ENCODE measurements at regions not wholly inside any gene's neighbourhood (a gene's known extent, or its start where the extent isn't known, plus 50 kb on each side); places are given as distances from the start of the nearest gene placed in this dataset.
A peak's percentile ranks its signal among the peaks of the same experiment; 100 is the strongest.

GRCh38 chr20:24764027-24764793, 184.9 kb upstream of the CST7 start:
- DNase-seq = no peak

GRCh38 chr20:24764794-24765202, 184.3 kb upstream of the CST7 start:
- no peak for DNase-seq

GRCh38 chr20:24765316-24766142, 183.5 kb upstream of the CST7 start:
- DNase-seq = no peak

- no peak for DNase-seq
Measured at GRCh38 chr20:24766143-24766527, 182.9 kb upstream of the CST7 start.

- no peak for DNase-seq
Measured at GRCh38 chr20:24766826-24767622, 182.0 kb upstream of the CST7 start.

GRCh38 chr20:24767623-24768100, 181.4 kb upstream of the CST7 start:
- no peak for DNase-seq

GRCh38 chr20:24768201-24768636, 180.8 kb upstream of the CST7 start:
- no peak for DNase-seq

GRCh38 chr20:24768713-24769601, 180.1 kb upstream of the CST7 start:
- DNase-seq = no peak

GRCh38 chr20:24769878-24770627, 179.0 kb upstream of the CST7 start:
- DNase-seq = no peak

GRCh38 chr20:24770628-24771541, 178.2 kb upstream of the CST7 start:
- no peak for DNase-seq

- no peak for DNase-seq
Measured at GRCh38 chr20:24771542-24772061, 177.5 kb upstream of the CST7 start.

- DNase-seq = no peak
Measured at GRCh38 chr20:24772667-24773066, 176.4 kb upstream of the CST7 start.

GRCh38 chr20:24773168-24773567, 175.9 kb upstream of the CST7 start:
- no peak for DNase-seq

GRCh38 chr20:24773751-24774201, 175.3 kb upstream of the CST7 start:
- DNase-seq = no peak

- DNase-seq = no peak
Measured at GRCh38 chr20:24775966-24776365, 173.1 kb upstream of the CST7 start.

GRCh38 chr20:24776755-24777271, 172.3 kb upstream of the CST7 start:
- DNase-seq = no peak

GRCh38 chr20:24777746-24778145, 171.3 kb upstream of the CST7 start:
- no peak for DNase-seq

- peak; percentile 85 for DNase-seq
Measured at GRCh38 chr20:24778585-24779031, 170.5 kb upstream of the CST7 start.

- DNase-seq = peak; percentile 59
Measured at GRCh38 chr20:24779131-24779530, 169.9 kb upstream of the CST7 start.

- DNase-seq = no peak
Measured at GRCh38 chr20:24779946-24780345, 169.1 kb upstream of the CST7 start.

Data from NCI-H2029 (cell line).